ENCODE measurements at regions not wholly inside any gene's neighbourhood (a gene's known extent, or its start where the extent isn't known, plus 50 kb on each side); places are given as distances from the start of the nearest gene placed in this dataset.

GRCh38 chr20:24149881-24150307, 161.3 kb upstream of the GGTLC1 start:
- TF ChIP-seq CTCF (IDR thresholded peaks at IDR 0.05; ENCODE audit: low read depth, low read length) = no peak
- no peak overlapping the region for H3K4me3 ChIP-seq (ENCODE audit: low read depth, low read length)

GRCh38 chr20:24149175-24149574, 160.6 kb upstream of the GGTLC1 start:
- H3K4me3 ChIP-seq (ENCODE audit: low read depth, low read length) = no peak overlapping the region
- no peak for TF ChIP-seq CTCF (IDR thresholded peaks at IDR 0.05; ENCODE audit: low read depth, low read length)

- no peak for TF ChIP-seq CTCF (IDR thresholded peaks at IDR 0.05; ENCODE audit: low read depth, low read length)
Measured at GRCh38 chr20:24148372-24148771, 159.8 kb upstream of the GGTLC1 start.

GRCh38 chr20:24147961-24148360, 159.4 kb upstream of the GGTLC1 start:
- no peak overlapping the region for H3K4me3 ChIP-seq (ENCODE audit: low read depth, low read length)
- TF ChIP-seq CTCF (IDR thresholded peaks at IDR 0.05; ENCODE audit: low read depth, low read length) = no peak

More at GRCh38 chr20:24148372-24148771, 159.8 kb upstream of the GGTLC1 start:
- no peak overlapping the region for H3K4me3 ChIP-seq (ENCODE audit: low read depth, low read length)

GRCh38 chr20:24147479-24147878, 158.9 kb upstream of the GGTLC1 start:
- no peak overlapping the region for H3K4me3 ChIP-seq (ENCODE audit: low read depth, low read length)
- TF ChIP-seq CTCF (IDR thresholded peaks at IDR 0.05; ENCODE audit: low read depth, low read length) = no peak

GRCh38 chr20:24146231-24146634, 157.7 kb upstream of the GGTLC1 start:
- no peak overlapping the region for H3K4me3 ChIP-seq (ENCODE audit: low read depth, low read length)
- TF ChIP-seq CTCF (IDR thresholded peaks at IDR 0.05; ENCODE audit: low read depth, low read length) = no peak

GRCh38 chr20:24144371-24144770, 155.8 kb upstream of the GGTLC1 start:
- no peak for TF ChIP-seq CTCF (IDR thresholded peaks at IDR 0.05; ENCODE audit: low read depth, low read length)
- H3K4me3 ChIP-seq (ENCODE audit: low read depth, low read length) = no peak overlapping the region
